Erythroblast (primary cell): ENCODE measurements at regions not wholly inside any gene's neighbourhood (a gene's known extent, or its start where the extent isn't known, plus 50 kb on each side); places are given as distances from the start of the nearest gene placed in this dataset.

ENCODE experiments used
- DNase-seq, 2 experiments: peaks; one replicate each; lab custom pipeline; 2025; lab: John Stamatoyannopoulos, UW
- GATA1 ChIP-seq: IDR thresholded peaks from 2 replicates; pipeline ENCODE4 v1.6.1; 2011; ENCODE audit warnings: low read depth, mild to moderate bottlenecking, control low read depth, low read length, moderate library complexity
- POLR2A ChIP-seq: IDR thresholded peaks from 2 replicates; pipeline ENCODE4 v1.6.1; 2011; ENCODE audit warnings: mild to moderate bottlenecking, low read length

GRCh38 chr3:124428372-124429128 is 301.7 kb upstream of the UMPS start:
- no peak for DNase-seq
- TF ChIP-seq POLR2A (no peak), GATA1 (no peak)

DNA sequence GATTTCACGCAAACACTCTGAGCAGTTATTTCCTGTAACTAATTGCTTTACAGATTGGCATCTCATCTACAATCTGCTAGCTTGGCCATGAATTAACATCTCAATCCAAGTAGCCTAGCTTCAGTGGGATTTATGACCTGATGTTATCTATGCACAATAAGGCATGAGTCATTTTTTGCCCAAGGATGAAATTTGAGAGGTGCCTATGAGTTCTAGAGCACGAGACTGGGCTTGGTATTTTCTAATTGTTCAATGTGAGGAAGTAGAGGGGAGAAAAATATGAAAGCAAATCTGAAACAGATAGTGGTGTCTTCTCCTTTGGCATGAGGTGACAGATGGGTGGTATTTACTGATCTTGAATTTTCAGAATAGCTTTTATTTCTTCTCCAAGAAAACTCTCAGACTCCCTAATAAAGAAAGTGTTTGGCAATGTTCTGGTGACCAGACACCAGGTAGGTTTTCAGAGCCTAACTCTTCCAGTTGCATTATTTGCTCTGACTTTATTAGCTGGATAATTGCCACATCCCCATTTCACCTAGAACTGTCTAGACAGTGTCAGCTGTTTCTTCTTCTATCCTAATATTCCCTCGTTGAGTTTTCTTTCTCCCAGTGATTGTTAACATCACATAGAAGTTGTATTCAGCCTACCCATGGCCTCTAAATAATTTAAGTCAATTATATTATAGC is 301.0 kb upstream of the UMPS start:
- no peak for TF ChIP-seq POLR2A
- no peak for TF ChIP-seq GATA1
- no peak for DNase-seq

DNA sequence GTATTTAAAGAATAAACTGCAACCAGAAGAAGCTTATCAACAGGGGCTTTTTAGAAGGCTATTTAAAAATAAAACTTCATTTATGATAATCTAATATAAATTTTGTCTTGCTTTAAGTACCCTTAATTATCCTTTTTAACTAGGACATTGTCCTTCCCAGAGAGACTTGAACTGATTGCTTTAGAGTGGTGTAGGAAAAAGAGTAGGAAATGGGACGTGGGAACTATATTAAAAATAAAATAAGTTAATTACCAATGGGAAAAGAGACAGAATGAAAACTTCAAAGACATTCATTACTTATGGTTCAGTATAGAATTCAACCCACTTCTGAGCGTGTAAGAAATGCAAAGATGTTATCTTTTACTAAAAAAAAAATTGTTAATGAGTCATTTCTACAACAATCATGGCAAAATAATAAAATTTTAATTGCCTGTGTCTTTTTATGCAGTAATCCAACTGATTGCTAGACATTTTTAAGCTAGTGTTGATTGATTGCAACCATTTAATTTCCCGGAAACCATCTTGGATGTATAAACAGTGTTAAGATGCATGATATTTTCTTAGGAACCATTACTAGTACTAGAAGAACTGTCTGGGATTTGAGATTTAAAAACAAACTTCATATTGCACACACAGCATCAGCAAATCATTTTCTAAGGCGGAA is 298.8 kb upstream of the UMPS start:
- no peak for TF ChIP-seq POLR2A
- TF ChIP-seq GATA1: no peak
- no peak for DNase-seq

DNA sequence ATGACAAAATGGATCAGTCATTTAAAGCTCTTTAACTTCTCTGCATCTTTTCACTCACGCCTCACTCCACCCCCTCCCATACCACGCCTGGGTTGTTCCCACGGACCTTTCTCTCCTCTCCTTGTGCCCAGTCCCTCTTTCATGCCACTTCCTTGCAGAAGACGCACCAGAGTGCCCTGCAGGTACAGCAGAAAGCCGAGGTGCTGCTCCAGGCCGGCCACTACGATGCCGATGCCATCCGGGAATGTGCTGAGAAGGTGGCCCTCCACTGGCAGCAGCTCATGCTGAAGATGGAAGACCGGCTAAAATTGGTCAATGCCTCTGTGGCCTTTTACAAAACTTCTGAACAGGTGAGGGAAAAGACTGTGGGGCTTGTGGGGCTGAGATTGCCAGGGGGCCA is 296.1 kb upstream of the UMPS start:
- DNase-seq: no peak

DNA sequence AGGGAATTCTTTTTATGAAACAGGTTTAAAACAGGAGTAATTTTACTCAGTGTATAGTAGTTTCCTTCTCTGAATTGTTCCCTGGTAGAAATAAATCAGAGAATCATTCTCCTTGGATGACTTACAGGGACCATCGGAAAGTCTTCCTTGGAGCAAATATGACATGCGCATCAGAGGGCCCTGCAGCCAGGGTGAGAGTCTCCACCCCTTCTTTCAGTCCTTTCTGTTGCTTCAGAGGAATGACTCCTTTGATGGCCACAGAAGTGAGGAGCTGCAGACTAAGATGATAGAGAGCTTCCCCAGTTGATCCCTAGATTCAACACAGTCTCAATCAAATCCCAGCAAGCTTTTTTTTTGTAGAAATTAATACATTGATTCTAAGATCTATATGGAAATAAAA is 294.8 kb upstream of the UMPS start:
- no peak for DNase-seq
- TF ChIP-seq POLR2A (no peak), GATA1 (no peak)

More for the DNA sequence above, 296.1 kb upstream of the UMPS start:
- TF ChIP-seq POLR2A (no peak), GATA1 (no peak)

- no peak for TF ChIP-seq GATA1
- no peak for TF ChIP-seq POLR2A
- DNase-seq: peak; percentile 1 to 7
These were observed 291.4 kb upstream of the UMPS start for GRCh38 chr3:124438813-124439212.

GRCh38 chr3:124439603-124440002 is 290.6 kb upstream of the UMPS start:
- no peak for DNase-seq
- TF ChIP-seq GATA1 (no peak), POLR2A (no peak)

GRCh38 chr3:124441766-124442165 is 288.5 kb upstream of the UMPS start:
- TF ChIP-seq GATA1: no peak
- TF ChIP-seq POLR2A: no peak

GRCh38 chr3:124442463-124442862 is 287.8 kb upstream of the UMPS start:
- no peak for DNase-seq
- TF ChIP-seq POLR2A (no peak), GATA1 (no peak)

More at GRCh38 chr3:124441766-124442165, 288.5 kb upstream of the UMPS start:
- no peak for DNase-seq

DNA sequence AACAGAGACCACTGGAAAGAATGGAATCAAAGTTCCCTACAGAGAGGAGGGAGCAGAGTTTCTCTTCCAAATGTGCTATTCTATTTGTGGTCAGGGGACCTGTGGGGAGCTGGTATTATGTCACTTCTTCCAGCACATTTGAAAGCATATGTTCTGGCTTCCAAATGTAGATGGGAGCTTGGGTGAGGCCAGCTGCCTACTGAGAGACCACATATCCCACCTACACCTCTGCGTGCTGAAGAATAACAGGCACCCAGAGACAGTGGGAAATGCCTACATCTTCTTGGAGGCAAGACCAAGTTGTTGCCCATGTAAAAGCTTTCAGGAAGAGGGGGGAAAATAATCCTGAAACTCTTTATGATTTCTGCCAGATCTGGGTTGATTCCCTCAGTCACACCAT is 286.8 kb upstream of the UMPS start:
- DNase-seq: no peak
- TF ChIP-seq POLR2A: no peak
- TF ChIP-seq GATA1: no peak

DNA sequence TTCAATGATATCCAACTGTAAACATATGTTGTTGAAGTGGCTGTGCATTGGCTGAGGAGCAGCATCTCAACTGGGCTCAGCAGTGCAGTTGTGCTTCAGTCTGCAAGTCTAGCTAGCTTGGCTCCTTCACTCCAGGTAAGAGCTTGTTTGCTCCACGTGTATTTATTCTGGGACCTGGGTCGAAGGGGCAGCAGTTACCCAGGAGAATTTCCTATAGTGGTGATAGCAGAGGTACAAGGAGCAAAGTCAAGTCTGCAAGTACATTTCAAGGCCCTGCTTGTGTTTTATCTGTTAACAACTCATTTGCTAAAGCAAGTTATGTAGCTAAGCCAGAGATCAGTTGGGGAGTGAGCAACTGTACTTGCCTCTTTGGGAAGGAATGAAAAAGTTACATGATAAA is 286.2 kb upstream of the UMPS start:
- DNase-seq: no peak
- TF ChIP-seq GATA1: no peak
- TF ChIP-seq POLR2A: no peak

- TF ChIP-seq GATA1 (no peak), POLR2A (no peak)
- DNase-seq: no peak
These were observed 285.4 kb upstream of the UMPS start for GRCh38 chr3:124444896-124445295.

DNA sequence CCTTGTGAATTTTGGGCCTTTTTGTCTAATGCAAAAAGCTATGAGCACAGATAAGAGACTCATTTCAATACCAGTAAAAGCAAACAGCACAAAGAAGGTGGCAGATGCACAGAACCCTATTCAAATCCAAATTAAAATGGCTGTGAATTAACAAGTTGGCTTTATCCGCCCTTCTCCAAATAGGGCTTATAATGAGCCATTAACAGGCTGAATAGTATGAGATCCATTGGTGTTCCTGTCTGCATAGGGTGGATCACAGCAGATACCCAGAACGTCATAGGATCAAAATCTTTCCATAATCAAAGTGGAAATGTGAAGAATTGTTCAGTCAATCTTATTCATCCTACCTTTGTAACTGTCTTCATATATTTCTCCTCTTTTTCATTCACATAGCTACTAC is 282.4 kb upstream of the UMPS start:
- DNase-seq: no peak
- no peak for TF ChIP-seq GATA1
- TF ChIP-seq POLR2A: no peak

DNA sequence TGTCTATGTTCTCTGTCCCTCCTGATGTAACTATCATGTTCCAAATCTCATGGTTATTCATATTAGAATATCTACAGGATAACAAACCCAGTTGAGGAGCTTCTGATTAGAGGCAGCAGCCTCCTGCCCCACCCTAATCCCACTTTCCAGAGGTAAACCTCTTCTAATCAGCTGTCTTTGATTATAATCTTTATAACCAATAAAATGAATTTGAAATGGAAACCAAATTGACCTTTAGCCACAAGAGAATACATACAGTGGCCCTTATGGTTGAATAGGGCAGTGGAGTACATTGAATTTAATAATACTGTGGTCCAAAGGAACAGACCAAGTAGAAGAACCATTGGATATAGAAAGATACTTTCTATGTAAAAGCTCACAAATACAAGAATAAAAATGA is 281.3 kb upstream of the UMPS start:
- DNase-seq: no peak
- TF ChIP-seq GATA1 (no peak), POLR2A (no peak)
